ENCODE measurements at regions not wholly inside any gene's neighbourhood (a gene's known extent, or its start where the extent isn't known, plus 50 kb on each side); places are given as distances from the start of the nearest gene placed in this dataset.
"Not testable (repeated sequence)": the region's sequence is repeated elsewhere in the genome, so short reads cannot be mapped to it uniquely, and the experiment has no call there.

- no peak for DNase-seq
Measured at GRCh38 chr2:211144974-211145665, 588.7 kb downstream of the CPS1 start.

- DNase-seq: no peak
Measured at GRCh38 chr2:211149731-211150130, 593.3 kb downstream of the CPS1 start.

- DNase-seq: no peak
Measured at GRCh38 chr2:211157211-211157610, 600.8 kb downstream of the CPS1 start.

- DNase-seq: peak; percentile 53
Measured at GRCh38 chr2:211157856-211158463, 601.6 kb downstream of the CPS1 start.

GRCh38 chr2:211159972-211160371, 603.6 kb downstream of the CPS1 start:
- DNase-seq: no peak

- no peak for DNase-seq
Measured at GRCh38 chr2:211161236-211161635, 604.8 kb downstream of the CPS1 start.

GRCh38 chr2:211162911-211163310, 606.5 kb downstream of the CPS1 start:
- no peak for DNase-seq

GRCh38 chr2:211170843-211171242, 614.4 kb downstream of the CPS1 start:
- no peak for DNase-seq

GRCh38 chr2:211174021-211174420, 617.6 kb downstream of the CPS1 start:
- DNase-seq: no peak

GRCh38 chr2:211174631-211175030, 618.2 kb downstream of the CPS1 start:
- no peak for DNase-seq

- DNase-seq: no peak
Measured at GRCh38 chr2:211175956-211176355, 619.6 kb downstream of the CPS1 start.

- DNase-seq: no peak
Measured at GRCh38 chr2:211176514-211177141, 620.2 kb downstream of the CPS1 start.

- DNase-seq: no peak
Measured at GRCh38 chr2:211181626-211182025, 625.2 kb downstream of the CPS1 start.

- no peak for DNase-seq
Measured at GRCh38 chr2:211187602-211188001, 631.2 kb downstream of the CPS1 start.

- DNase-seq: no peak
Measured at GRCh38 chr2:211203986-211204385, 647.6 kb downstream of the CPS1 start.

- no peak for DNase-seq
Measured at GRCh38 chr2:211204456-211204855, 648.1 kb downstream of the CPS1 start.

GRCh38 chr2:211204902-211205301, 648.5 kb downstream of the CPS1 start:
- no peak for DNase-seq

- DNase-seq: no peak
Measured at GRCh38 chr2:211205358-211205757, 649.0 kb downstream of the CPS1 start.

GRCh38 chr2:211205836-211206235, 649.4 kb downstream of the CPS1 start:
- no peak for DNase-seq

GRCh38 chr2:211216221-211216620, 659.8 kb downstream of the CPS1 start:
- no peak for DNase-seq

GRCh38 chr2:211219548-211219947, 663.1 kb downstream of the CPS1 start:
- DNase-seq: not testable (repeated sequence)

- DNase-seq: no peak
Measured at GRCh38 chr2:211225784-211226183, 669.4 kb downstream of the CPS1 start.

GRCh38 chr2:211228559-211228958, 672.2 kb downstream of the CPS1 start:
- DNase-seq: no peak

- DNase-seq: no peak
Measured at GRCh38 chr2:211237586-211238275, 681.3 kb downstream of the CPS1 start.
